ENCODE measurements at regions not wholly inside any gene's neighbourhood (a gene's known extent, or its start where the extent isn't known, plus 50 kb on each side); places are given as distances from the start of the nearest gene placed in this dataset.

DNA sequence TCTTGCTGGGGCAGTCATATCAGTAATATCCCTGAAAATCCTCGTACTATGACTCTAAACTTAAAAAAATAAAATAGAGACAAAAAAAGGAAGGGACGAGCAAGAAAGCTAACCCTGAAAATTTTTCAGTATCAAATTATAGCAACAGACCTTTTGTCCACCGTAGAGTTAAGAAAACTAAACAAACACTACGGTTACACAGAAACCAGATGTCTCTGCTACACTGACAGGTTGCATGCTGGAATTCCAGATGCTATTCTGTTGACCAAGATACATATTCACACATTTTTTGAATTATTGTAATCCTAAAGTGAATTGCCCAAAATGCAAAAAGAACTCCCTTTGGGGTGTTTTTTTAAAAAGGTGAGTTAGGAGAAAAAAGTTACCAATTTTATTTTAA lies 66.9 kb upstream of the SELENOP start:
- Histone ChIP-seq H3K27ac (ENCODE audit: low read depth) (no peak overlapping the region), H3K36me3 (ENCODE audit: insufficient read depth) (no peaks in the 10 kb centered on the region), H3K27me3 (ENCODE audit: insufficient read depth) (no peaks in the 10 kb centered on the region), H3K79me2 (replicated peaks; ENCODE audit: insufficient read depth) (no peaks in the 10 kb centered on the region), H3K4me2 (no peak overlapping the region), H4K20me1 (replicated peaks; ENCODE audit: insufficient read depth) (no peaks in the 10 kb centered on the region), H2AFZ (no peak overlapping the region; the same call in 1 of the 2 replicates), H3K9me2 (ENCODE audit: insufficient read depth) (no peaks in the 10 kb centered on the region), H3K4me3 (no peak overlapping the region), H3F3A (replicated peaks; ENCODE audit: low read depth) (no peaks in the 10 kb centered on the region), H3K4me1 (ENCODE audit: insufficient read depth) (no peaks in the 10 kb centered on the region)
- TF ChIP-seq POLR2AphosphoS5 (IDR thresholded peaks at IDR 0.05; ENCODE audit: low read depth) (no peak), JUNB (IDR thresholded peaks at IDR 0.05; ENCODE audit: unreplicated experiment) (no peak)
- TF ChIP-seq, protein P1, sequence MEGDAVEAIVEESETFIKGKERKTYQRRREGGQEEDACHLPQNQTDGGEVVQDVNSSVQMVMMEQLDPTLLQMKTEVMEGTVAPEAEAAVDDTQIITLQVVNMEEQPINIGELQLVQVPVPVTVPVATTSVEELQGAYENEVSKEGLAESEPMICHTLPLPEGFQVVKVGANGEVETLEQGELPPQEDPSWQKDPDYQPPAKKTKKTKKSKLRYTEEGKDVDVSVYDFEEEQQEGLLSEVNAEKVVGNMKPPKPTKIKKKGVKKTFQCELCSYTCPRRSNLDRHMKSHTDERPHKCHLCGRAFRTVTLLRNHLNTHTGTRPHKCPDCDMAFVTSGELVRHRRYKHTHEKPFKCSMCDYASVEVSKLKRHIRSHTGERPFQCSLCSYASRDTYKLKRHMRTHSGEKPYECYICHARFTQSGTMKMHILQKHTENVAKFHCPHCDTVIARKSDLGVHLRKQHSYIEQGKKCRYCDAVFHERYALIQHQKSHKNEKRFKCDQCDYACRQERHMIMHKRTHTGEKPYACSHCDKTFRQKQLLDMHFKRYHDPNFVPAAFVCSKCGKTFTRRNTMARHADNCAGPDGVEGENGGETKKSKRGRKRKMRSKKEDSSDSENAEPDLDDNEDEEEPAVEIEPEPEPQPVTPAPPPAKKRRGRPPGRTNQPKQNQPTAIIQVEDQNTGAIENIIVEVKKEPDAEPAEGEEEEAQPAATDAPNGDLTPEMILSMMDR (conservative IDR thresholded peaks at IDR 0.05; ENCODE audit: low read depth in 2 of 2) = no peak
- ATAC-seq = no peak
- Mint-ChIP-seq H3K4me3 (no peak overlapping the region), H3K27ac (no peak overlapping the region), H3K27me3 (ENCODE audit: insufficient read depth, low read depth, poor library complexity) (no peaks in the 10 kb centered on the region), H3K9me3 (no peaks in the 10 kb centered on the region), H3K4me1 (no peaks in the 10 kb centered on the region), H3K36me3 (ENCODE audit: low read depth) (no peaks in the 10 kb centered on the region)
- no peak for DNase-seq (ENCODE audit: low spot score)

DNA sequence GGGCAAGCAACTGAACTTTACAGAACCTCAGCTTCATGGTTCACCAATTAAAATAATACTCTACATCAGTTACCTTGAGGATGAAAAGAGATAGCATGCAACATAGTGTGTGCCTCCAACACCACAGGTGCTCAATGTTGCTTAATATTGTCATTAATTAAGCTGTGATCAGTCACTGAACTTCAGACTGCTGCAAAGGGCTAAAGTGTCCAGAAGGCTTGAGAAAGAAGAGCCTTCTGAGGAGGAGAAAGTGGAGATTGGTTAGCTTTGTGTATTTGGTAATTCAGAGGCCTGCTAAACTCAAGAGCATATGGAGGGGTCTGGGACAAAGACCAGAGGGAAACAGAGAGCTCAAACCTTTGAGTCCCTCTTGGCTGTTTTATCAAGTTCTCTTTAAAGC lies 66.3 kb upstream of the SELENOP start:
- no peak overlapping the region for H3K4me2 ChIP-seq
- no peak overlapping the region for H3K4me3 ChIP-seq
- no peak overlapping the region for H3K4me3 Mint-ChIP-seq
- DNase-seq (ENCODE audit: low spot score) (no peak), ATAC-seq (no peak)
- no peaks in the 10 kb centered on the region for H3K9me2 ChIP-seq (ENCODE audit: insufficient read depth)
- TF ChIP-seq EZH2 (IDR thresholded peaks at IDR 0.05; ENCODE audit: low read depth, unreplicated experiment) (no peak), ZNF114 (CRISPR knock-in tag; IDR thresholded peaks at IDR 0.05) (no peak), ZNF331 (CRISPR knock-in tag; IDR thresholded peaks at IDR 0.05; ENCODE audit: low read depth) (no peak), NANOG (IDR thresholded peaks at IDR 0.05; ENCODE audit: borderline replicate concordance) (no peak), JUNB (IDR thresholded peaks at IDR 0.05; ENCODE audit: unreplicated experiment) (no peak), CREB1 (CRISPR knock-in tag; IDR thresholded peaks at IDR 0.05; ENCODE audit: low read depth) (no peak), POLR2AphosphoS5 (IDR thresholded peaks at IDR 0.05; ENCODE audit: low read depth) (no peak), STAT1 (IDR thresholded peaks at IDR 0.05; ENCODE audit: unreplicated experiment) (no peak), EZH2phosphoT487 (IDR thresholded peaks at IDR 0.05; ENCODE audit: unreplicated experiment) (no peak)
- TF ChIP-seq, protein P1 (conservative IDR thresholded peaks at IDR 0.05; ENCODE audit: low read depth in 2 of 2) = no peak
- TF ChIP-seq, protein P2, sequence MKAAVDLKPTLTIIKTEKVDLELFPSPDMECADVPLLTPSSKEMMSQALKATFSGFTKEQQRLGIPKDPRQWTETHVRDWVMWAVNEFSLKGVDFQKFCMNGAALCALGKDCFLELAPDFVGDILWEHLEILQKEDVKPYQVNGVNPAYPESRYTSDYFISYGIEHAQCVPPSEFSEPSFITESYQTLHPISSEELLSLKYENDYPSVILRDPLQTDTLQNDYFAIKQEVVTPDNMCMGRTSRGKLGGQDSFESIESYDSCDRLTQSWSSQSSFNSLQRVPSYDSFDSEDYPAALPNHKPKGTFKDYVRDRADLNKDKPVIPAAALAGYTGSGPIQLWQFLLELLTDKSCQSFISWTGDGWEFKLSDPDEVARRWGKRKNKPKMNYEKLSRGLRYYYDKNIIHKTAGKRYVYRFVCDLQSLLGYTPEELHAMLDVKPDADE (IDR thresholded peaks at IDR 0.05) = no peak
- TF ChIP-seq, protein P3, sequence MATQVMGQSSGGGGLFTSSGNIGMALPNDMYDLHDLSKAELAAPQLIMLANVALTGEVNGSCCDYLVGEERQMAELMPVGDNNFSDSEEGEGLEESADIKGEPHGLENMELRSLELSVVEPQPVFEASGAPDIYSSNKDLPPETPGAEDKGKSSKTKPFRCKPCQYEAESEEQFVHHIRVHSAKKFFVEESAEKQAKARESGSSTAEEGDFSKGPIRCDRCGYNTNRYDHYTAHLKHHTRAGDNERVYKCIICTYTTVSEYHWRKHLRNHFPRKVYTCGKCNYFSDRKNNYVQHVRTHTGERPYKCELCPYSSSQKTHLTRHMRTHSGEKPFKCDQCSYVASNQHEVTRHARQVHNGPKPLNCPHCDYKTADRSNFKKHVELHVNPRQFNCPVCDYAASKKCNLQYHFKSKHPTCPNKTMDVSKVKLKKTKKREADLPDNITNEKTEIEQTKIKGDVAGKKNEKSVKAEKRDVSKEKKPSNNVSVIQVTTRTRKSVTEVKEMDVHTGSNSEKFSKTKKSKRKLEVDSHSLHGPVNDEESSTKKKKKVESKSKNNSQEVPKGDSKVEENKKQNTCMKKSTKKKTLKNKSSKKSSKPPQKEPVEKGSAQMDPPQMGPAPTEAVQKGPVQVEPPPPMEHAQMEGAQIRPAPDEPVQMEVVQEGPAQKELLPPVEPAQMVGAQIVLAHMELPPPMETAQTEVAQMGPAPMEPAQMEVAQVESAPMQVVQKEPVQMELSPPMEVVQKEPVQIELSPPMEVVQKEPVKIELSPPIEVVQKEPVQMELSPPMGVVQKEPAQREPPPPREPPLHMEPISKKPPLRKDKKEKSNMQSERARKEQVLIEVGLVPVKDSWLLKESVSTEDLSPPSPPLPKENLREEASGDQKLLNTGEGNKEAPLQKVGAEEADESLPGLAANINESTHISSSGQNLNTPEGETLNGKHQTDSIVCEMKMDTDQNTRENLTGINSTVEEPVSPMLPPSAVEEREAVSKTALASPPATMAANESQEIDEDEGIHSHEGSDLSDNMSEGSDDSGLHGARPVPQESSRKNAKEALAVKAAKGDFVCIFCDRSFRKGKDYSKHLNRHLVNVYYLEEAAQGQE (IDR thresholded peaks at IDR 0.05; ENCODE audit: unreplicated experiment) = no peak
- H4K20me1 ChIP-seq (replicated peaks; ENCODE audit: insufficient read depth) = no peaks in the 10 kb centered on the region
- no peaks in the 10 kb centered on the region for H3K36me3 ChIP-seq (ENCODE audit: insufficient read depth)
- peak overlapping the region; percentile 5; the same call in 1 of the 2 replicates for H2AFZ ChIP-seq
- H3K27ac ChIP-seq (ENCODE audit: low read depth) = no peak overlapping the region
- H3K27me3 ChIP-seq (ENCODE audit: insufficient read depth) = no peaks in the 10 kb centered on the region
- no peak overlapping the region for H3K27ac Mint-ChIP-seq
- no peaks in the 10 kb centered on the region for H3K4me1 ChIP-seq (ENCODE audit: insufficient read depth)
- no peaks in the 10 kb centered on the region for H3K27me3 Mint-ChIP-seq (ENCODE audit: insufficient read depth, low read depth, poor library complexity)
- no peaks in the 10 kb centered on the region for H3K36me3 Mint-ChIP-seq (ENCODE audit: low read depth)
- H3K9me3 Mint-ChIP-seq = no peaks in the 10 kb centered on the region
- H3K4me1 Mint-ChIP-seq = no peaks in the 10 kb centered on the region
- no peaks in the 10 kb centered on the region for H3F3A ChIP-seq (replicated peaks; ENCODE audit: low read depth)
- no peaks in the 10 kb centered on the region for H3K79me2 ChIP-seq (replicated peaks; ENCODE audit: insufficient read depth)

Data from GM23338 (cell line).